ENCODE measurements at regions not wholly inside any gene's neighbourhood (a gene's known extent, or its start where the extent isn't known, plus 50 kb on each side); places are given as distances from the start of the nearest gene placed in this dataset.
"Not testable (repeated sequence)": the region's sequence is repeated elsewhere in the genome, so short reads cannot be mapped to it uniquely, and the experiment has no call there.

DNA sequence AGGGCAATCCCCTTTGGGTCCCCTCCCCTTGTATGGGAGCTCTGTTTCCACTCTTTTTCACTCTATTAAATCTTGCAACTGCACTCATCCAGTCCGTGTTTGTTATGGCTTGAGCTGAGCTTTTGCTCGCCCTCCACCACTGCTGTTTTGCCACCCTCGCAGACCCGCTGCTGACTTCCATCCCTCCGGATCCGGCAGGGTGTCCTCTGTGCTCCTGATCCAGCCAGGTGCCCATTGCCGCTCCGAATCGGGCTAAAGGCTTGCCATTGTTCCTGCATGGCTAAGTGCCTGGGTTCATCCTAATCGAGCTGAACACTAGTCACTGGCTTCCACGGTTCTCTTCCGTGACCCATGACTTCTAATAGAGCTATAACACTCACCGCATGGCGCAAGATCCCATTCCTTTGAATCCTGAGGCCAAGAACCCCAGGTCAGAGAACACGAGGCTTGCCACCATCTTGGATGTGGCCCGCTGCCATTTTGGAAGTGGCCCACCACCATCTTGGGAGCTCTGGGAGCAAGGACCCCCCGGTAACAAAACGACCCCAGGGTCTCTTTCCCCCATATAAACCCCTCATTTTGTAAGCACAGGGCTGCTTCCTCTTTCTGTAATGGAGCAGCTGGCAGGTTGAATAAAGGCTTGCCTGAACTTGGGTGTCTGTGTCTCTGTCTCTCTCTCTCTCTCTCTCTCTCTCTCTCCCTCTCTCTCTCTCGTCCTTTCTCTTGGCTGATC, 1166.2 kb downstream of the TAF11L14 start:
- no peak for TF ChIP-seq CTCF (IDR thresholded peaks at IDR 0.05; ENCODE audit: low read depth, low read length)
- no peak for DNase-seq

DNA sequence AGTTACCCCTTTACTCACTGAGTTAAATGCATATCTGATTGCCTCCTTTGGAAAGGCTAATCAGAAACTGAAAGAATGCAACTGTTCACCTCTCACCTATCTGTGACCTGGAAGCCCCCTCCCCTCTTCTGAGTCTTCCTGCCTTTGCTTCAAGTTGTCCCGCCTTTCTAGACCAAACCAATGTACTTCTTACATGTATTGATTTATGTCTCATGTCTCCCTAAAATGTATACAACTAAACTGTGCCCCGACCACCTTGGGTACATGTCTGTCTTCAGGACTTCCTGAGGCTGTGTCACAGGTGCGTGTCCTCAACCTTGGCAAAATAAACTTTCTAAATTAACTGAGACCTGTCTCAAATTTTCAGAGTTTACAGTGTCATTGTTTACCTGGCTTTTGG, 1167.2 kb downstream of the TAF11L14 start:
- not testable (repeated sequence) for DNase-seq; H3K36me3 ChIP-seq; H3K4me3 ChIP-seq (ENCODE audit: low read depth, low read length); H3K27me3 ChIP-seq; H3K4me1 ChIP-seq; H3K9me3 ChIP-seq

More for the DNA sequence above, 1166.2 kb downstream of the TAF11L14 start:
- H3K4me3 ChIP-seq (ENCODE audit: low read depth, low read length) = no peak overlapping the region
- H3K4me1 ChIP-seq = no peaks in the 10 kb centered on the region; the same call in 1 of the 2 replicates
- H3K36me3 ChIP-seq = no peaks in the 10 kb centered on the region
- no peaks in the 10 kb centered on the region for H3K9me3 ChIP-seq
- no peaks in the 10 kb centered on the region for H3K27me3 ChIP-seq

- Histone ChIP-seq H3K9me3 (no peaks in the 10 kb centered on the region), H3K4me3 (ENCODE audit: low read depth, low read length) (no peak overlapping the region), H3K4me1 (no peaks in the 10 kb centered on the region; the same call in 1 of the 2 replicates), H3K27me3 (no peaks in the 10 kb centered on the region), H3K36me3 (no peaks in the 10 kb centered on the region)
- TF ChIP-seq CTCF (IDR thresholded peaks at IDR 0.05; ENCODE audit: low read depth, low read length) = no peak
- DNase-seq = no peak
Observed at GRCh38 chr5:18802336-18802735, 1168.1 kb downstream of the TAF11L14 start.

GRCh38 chr5:18805376-18805775, 1171.1 kb downstream of the TAF11L14 start:
- H3K9me3 ChIP-seq = no peaks in the 10 kb centered on the region
- no peak for TF ChIP-seq CTCF (IDR thresholded peaks at IDR 0.05; ENCODE audit: low read depth, low read length)
- no peaks in the 10 kb centered on the region for H3K27me3 ChIP-seq
- DNase-seq = no peak
- H3K4me1 ChIP-seq = no peaks in the 10 kb centered on the region; the same call in 1 of the 2 replicates
- H3K4me3 ChIP-seq (ENCODE audit: low read depth, low read length) = no peak overlapping the region
- H3K36me3 ChIP-seq = no peaks in the 10 kb centered on the region

DNA sequence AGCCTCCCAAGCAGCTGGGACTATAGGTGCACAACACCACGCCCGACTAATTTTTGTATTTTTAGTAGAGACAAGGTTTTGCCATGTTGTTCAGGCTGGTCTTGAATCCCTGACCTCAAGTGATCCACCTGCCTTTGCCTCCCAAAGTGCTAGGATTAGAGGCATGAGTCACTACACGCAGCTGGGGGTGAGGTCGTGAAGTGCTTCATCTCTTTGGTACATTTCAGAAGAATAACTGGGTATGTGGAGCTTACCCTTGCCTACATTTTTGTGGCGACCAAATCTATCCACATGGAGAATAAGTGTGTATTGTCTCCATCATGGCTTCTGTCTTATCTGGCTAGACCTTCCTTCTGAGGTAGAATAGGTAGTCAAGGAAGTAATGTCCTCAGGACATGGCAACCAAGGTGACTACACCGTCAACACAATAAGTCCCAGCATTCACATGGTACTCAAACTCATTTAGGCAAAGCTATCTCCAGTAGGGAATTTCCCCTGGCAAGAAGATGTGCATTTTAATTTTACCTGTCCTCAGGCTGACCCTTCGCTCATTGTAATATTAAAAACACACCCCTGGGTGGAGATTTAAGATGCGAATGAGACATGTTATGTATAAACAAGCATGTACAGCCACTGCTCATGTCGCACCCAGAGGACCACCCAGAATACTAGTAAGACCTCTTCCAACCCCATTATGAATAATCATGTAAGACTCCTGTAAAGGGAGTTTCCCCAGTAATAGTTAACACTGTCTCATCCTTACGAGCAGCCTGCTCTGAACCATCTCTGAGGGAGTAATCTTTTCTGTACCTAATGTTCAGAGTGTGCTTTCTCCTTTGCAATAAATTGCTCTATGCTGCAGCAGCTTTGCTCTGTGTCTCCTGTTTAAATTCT, 1173.2 kb downstream of the TAF11L14 start:
- Histone ChIP-seq H3K27me3 (no peaks in the 10 kb centered on the region), H3K9me3 (no peaks in the 10 kb centered on the region), H3K36me3 (no peaks in the 10 kb centered on the region), H3K4me3 (ENCODE audit: low read depth, low read length) (no peak overlapping the region), H3K4me1 (no peaks in the 10 kb centered on the region; the same call in none of the 2 replicates)
- TF ChIP-seq CTCF (IDR thresholded peaks at IDR 0.05; ENCODE audit: low read depth, low read length) = no peak
- no peak for DNase-seq

DNA sequence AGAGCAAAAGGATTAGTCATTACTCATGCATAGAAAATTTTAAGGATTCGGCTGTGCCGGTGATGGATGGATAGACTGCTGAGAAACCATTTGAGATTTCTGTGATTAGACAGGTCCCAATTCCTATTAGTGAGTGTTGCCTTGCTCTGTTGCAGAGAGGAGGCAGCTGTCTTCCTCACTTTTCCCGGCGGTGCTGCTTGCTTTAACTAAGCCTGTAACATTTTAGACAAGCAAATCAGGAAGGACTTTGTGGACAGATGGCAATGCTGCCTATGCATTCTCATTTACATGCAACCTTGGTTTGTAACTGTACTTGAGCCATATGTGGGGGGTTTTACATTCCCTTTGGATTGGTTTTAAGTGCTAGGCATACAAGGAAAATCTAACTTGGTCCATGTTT, 1176.3 kb downstream of the CDH18 start:
- Histone ChIP-seq H3K36me3 (no peaks in the 10 kb centered on the region), H3K4me3 (ENCODE audit: low read depth, low read length) (no peak overlapping the region), H3K9me3 (no peaks in the 10 kb centered on the region), H3K27me3 (no peaks in the 10 kb centered on the region), H3K4me1 (no peaks in the 10 kb centered on the region; the same call in 1 of the 2 replicates)
- TF ChIP-seq CTCF (IDR thresholded peaks at IDR 0.05; ENCODE audit: low read depth, low read length) = no peak
- no peak for DNase-seq
